NCI-H1048 (cell line): ENCODE measurements at regions not wholly inside any gene's neighbourhood (a gene's known extent, or its start where the extent isn't known, plus 50 kb on each side); places are given as distances from the start of the nearest gene placed in this dataset.
"Not testable (repeated sequence)": the region's sequence is repeated elsewhere in the genome, so short reads cannot be mapped to it uniquely, and the experiment has no call there.

ENCODE experiments used
- DNase-seq: peaks from one replicate; lab custom pipeline; 2025; lab: John Stamatoyannopoulos, UW

DNA sequence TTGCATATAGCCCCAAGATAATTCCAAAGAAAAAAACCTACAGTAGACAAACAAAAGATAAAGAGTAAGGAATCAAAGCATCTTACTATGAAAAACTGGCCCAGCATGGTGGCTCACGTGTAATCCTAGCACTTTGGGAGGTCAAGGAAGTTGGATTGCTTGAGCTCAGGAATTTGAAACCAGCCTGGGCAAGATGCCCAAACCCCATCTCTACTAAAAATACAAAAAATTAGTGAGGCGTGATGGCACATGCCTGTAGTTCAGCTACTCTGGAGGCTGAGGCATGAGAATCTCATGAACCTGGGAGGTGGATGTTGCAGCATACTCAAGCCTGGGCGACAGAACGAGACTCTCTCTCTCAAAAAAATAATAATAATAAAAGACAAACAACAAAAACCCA lies 764.7 kb upstream of the KIF2B start:
- no peak for DNase-seq

DNA sequence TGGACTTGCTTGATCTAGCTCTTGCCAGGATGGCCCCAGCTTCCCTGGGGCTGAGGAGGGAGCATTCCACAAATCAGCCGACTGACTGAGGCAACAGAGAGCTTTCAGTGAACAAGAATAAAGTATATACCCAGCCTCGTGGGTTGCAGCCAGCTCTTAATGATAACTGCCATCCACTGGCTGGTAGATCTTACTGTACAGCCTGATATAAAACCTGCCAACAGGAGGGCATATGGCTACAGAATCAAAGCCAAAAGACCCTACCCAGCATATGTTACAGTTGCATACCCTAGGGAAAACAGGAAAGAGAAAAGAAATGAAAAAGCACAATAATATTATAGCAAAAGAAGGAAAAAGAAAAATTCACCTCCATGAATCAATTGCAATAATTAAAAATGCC lies 775.9 kb upstream of the KIF2B start:
- no peak for DNase-seq

- DNase-seq, result no peak
Measured at GRCh38 chr17:53039981-53040380, 782.7 kb upstream of the KIF2B start.

DNA sequence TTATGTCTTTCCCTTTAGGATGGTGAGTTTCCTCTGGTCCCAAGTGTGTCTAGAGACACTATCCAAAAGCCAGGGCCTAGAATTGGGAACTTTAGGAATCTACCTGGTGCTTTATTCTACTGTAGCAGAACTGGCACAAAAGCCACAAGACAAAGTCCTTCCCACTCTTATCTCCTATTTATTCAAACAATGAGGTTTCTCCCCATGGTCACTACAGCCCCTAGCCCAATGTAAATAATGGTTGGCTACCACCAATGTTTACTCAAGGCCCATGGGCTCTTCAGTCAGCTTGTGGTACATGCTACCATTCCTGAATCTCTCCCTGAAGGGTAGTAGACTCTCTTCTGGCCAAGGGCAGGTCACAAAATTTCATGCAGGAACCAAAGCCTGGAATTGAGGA lies 789.4 kb upstream of the KIF2B start:
- no peak for DNase-seq

DNA sequence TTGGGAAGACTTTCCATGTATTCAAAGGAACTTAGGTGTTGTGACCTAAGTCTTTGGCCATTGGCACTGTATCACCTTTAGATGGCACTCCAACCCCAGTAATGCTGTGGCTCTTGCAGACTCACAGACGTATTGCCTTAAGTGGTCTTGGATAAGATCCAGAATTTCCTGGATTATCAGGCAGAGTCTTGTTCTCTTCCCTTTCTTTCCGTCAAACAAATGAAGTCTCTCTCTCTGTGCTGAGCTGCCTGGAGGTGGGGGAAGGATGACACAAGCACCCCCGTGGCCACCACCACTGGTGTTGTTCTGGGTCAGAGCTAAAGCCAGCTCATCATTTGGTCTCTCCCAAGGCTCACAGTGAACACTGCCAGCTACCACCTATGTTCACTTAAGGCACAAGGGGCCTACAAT lies 789.9 kb upstream of the KIF2B start:
- DNase-seq, result peak; percentile 87

DNA sequence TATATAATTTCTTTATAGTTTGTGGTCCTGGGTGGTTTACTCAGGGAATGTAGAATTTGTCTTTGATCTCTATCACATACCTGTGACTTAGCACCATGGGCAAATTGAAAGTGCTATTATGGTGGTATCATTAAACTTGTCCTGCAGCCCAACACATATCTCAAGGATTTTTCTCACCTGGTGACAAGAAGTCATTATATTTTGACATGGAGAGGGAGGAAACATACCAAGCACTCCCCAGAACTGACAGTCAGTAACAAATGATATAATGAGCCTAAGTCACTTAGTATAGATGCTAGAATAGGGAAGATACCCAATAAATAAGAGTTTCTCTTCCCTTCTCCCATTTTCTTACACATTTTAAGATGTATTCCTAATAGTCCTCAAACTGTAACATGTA lies 805.5 kb upstream of the KIF2B start:
- DNase-seq, result no peak

DNA sequence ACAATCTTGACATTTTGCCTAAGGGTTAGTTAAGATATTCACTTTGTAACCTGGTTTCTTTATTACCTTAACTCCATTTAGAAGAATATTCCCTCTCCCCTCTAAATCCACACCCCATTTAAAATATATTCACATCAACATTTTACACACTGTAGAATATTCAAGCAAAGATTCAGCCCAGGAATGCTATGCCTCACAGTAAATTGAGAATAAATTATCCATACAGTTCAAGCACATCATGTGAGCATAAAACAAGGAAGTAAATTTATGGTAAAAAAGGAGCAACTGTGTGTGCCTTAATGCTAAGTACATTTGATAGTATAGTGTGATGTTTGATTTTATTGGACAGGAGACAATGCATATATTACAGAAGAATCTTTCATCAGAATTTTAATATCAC lies 806.6 kb upstream of the KIF2B start:
- no peak for DNase-seq

DNA sequence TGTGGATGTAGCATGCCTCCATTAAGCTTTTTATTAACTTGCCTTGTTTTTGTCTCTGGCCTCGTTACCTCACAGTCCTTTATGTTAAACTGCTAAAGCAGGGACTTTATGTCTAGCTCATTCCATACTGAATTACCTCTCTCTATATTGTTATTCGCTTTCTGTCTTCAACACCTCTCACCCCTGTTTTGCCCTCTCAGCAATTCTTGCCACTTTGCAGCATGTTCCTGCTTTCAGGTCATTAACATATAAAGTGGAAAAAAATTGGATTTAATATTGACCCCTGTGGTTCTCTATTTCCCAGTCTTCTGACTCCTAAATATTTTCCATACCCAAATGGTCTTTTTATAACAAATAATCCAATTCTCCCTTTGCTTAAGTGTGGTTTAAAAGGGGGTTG lies 810.4 kb upstream of the KIF2B start:
- DNase-seq, result no peak

- DNase-seq, result no peak
Measured at GRCh38 chr17:53006006-53006405, 816.7 kb upstream of the KIF2B start.

DNA sequence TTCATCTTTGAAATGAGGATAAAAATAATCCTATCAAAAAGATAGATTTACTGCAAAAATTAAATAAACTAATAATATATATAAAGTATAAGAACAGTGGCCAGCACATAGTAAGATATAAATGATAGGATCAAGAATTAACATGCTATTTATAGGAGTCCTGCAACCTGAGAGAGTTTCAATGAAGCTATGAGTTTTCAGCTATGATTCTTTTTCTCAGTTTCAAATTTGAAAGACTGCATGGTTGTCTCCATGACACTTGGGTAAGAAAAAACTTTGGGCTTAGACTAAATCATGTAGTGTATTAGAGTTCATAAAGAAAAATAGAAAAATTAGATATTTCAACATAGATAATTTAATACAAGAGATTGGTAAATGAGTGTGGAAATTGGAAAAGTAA lies 817.8 kb upstream of the KIF2B start:
- no peak for DNase-seq

DNA sequence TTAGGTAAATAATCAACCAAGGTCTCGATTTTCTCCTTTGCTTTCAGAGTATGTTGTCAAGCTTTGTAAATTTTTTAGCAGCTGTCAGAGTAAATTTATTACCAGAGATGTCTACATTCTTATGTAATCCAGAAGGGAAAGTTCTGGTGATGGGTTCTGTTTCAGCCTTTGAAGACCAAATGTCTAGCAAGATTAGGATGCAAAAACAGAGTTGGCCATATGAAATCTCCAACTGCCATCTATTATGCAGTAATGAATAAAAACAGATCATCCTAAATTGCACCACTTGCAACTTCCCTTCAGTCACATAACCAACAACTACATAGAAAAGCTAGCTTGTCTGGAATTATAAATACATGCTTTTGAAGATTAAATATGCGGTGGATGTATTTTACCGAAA lies 826.8 kb upstream of the KIF2B start:
- no peak for DNase-seq

DNA sequence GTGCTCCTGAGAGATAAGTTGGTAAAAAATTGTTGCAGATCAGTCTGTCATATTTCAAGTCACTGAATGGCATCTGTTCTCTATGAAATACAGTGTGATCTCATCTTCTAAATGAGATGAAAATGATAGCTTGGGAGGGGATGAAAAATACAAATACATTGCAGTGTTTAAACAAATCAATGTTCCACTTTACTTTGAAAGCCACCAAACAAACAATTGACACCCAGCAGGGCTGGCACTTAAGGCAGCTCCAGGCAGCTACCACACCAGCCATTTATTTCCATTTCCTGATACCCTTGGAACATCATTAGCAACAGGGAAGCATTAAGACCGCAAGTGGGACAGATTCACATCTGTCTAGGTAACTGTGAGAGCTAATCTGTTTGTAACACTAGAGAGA lies 827.6 kb upstream of the KIF2B start:
- DNase-seq, result no peak

- DNase-seq, result no peak
Measured at GRCh38 chr17:52986056-52986662, 827.6 kb upstream of the CA10 start.

DNA sequence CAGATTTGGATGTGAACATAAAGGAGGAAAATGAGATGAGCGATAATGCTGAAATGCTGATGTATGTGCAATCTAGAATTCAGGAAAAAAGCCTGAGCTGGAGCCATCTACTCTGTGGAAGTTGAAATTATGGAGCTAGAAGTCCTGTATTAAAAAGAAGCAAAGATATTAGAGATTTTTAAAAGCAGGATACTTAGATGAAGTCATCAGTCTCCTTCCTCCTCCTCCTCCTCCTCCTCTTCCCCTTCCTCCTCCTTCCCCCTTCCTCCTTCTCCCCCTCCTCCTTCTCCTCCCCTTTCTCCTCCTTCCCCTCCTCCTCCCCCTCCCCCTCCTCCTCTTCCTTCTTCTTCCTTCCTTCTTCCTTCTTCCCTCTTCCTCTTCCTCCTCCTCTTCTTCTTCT lies 823.8 kb upstream of the CA10 start:
- no peak for DNase-seq

DNA sequence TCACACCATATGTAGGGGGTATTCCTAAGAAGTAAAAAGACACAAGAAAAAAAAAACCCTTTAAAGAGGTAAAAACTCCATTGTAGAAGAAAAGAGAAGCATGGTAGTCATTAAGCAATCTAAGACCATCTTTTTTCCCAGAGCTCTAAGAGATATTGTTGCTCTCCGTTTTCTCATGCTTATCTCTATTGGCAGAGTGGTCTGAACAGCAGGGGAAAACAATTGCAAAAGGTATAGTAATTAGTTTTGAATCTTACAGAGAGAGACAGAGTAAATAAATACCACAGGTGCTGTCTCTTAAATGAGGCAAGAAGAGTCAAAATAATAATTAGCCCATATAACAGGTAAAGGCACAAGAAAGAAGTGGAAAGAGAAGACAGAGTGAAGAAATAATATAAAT lies 821.4 kb upstream of the CA10 start:
- no peak for DNase-seq

DNA sequence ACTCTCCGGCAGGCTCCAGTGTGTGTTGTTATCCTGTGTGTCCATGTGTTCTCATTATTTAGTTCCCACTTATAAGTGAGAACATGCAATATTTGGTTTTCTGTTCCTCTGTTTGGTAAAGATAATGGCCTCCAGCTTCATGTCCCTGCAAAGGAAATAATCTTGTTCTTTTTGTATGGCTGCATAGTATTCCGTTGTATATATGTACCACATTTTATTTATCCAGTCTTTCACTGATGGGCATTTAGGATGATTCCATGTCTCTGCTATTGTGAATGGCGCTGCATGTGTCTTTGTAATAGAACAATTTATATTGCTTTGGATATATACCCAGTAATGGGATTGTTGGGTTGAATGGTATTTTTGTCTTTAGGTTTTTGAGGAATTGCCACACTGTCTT lies 807.3 kb upstream of the CA10 start:
- DNase-seq, result no peak

DNA sequence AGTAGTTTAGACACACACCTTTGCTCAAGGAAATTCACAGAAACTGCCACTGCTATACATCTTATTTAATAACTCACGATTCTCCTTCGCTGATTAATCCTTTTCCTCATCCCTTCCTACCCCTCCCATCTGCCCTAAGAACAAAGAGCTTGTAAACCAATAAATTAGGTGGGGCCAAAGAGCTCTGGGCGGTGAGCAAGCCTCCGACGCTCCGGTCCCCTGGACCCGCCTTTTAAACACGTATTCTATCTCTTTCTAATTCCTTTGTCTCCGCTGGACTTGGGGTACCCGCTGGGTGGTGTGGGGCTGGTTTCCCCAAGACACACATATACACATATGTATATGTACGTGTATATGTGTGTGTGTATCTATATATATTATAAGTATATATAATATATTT lies 803.2 kb upstream of the CA10 start:
- not testable (repeated sequence) for DNase-seq

DNA sequence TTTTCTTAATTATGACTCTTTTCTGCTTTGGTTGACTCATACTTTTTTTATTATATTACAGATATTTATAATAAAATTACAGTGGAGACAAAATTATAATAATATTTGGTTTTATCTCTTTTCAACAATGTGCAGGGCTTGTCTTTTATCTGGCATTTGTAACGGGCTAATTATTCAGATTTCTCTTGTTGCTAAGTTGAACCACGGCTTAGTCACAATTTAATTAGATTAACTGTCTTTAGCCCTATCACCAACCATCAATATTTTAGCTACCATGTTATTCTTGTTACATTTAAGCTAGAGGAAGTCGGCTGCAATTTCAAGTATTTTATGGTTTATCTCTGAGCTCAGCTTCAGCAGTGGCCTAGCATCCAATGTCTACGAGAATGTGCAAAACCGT lies 798.9 kb upstream of the CA10 start:
- no peak for DNase-seq

DNA sequence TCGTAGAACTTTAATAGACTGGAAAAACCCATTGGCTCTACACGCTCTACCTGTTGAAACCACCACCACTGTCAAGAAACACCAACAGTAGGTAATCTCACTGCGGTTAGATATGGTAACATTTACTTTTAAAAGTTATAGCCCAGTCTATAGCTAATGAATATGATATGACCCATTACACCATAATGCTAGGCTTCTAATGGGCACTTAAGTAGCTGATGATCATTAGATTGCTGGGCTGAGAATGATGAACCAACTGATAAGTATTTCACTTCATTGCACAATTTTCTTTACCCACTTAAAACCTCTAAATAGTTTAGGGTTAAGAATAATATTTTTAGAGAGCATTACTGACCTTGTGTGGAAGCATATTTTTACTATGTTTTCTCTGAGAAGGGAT lies 788.9 kb upstream of the CA10 start:
- DNase-seq, result no peak

DNA sequence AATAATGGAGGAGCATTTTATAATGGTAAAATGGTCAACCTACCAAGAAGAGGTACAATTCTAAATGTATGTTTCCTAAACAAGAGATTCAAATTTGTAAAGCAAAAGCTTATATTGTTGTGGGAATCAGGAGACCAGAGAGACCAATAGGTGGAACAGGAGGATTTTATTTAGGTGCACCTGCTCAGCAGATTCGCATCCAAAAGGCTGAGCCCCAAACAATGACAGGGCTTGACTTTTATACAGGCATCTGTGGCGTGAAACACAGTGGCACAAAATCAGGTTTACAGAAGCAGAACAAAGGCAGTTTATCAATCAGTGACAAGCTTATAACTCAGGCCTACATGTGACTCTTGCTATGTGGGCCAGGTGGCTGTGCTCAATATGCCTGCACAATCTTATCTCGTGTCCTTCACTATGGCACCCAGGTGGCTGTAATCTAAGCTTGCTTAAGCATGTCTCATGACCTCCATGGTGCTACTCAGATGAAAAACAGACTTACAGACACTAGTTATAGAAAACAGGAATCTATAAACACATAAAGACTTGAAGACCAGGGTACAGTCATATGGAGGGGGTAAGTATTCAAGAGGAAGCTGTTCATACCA lies 780.2 kb upstream of the CA10 start:
- DNase-seq, result no peak

- no peak for DNase-seq
Measured at GRCh38 chr17:52930581-52930980, 772.1 kb upstream of the CA10 start.

GRCh38 chr17:52930145-52930544 lies 771.6 kb upstream of the CA10 start:
- DNase-seq, result no peak

GRCh38 chr17:52923658-52924057 lies 765.1 kb upstream of the CA10 start:
- DNase-seq, result no peak

- no peak for DNase-seq
Measured at GRCh38 chr17:52899235-52899634, 740.7 kb upstream of the CA10 start.
